ENCODE measurements at regions not wholly inside any gene's neighbourhood (a gene's known extent, or its start where the extent isn't known, plus 50 kb on each side); places are given as distances from the start of the nearest gene placed in this dataset.

- FAIRE-seq: no peak
These were observed 179.7 kb upstream of the RASGEF1B start for GRCh38 chr4:81651243-81651899.

- no peak for FAIRE-seq
These were observed 179.0 kb upstream of the RASGEF1B start for GRCh38 chr4:81650606-81651242.

GRCh38 chr4:81648576-81649275, 177.0 kb upstream of the RASGEF1B start:
- no peak for FAIRE-seq

GRCh38 chr4:81647388-81647787, 175.7 kb upstream of the RASGEF1B start:
- FAIRE-seq: no peak

- FAIRE-seq: no peak
These were observed 170.8 kb upstream of the RASGEF1B start for GRCh38 chr4:81642543-81642942.

GRCh38 chr4:81639248-81639647, 167.5 kb upstream of the RASGEF1B start:
- no peak for FAIRE-seq

- no peak for FAIRE-seq
These were observed 167.0 kb upstream of the RASGEF1B start for GRCh38 chr4:81638698-81639097.

GRCh38 chr4:81635739-81636138, 164.0 kb upstream of the RASGEF1B start:
- FAIRE-seq: peak; percentile 53

- no peak for FAIRE-seq
These were observed 163.3 kb upstream of the RASGEF1B start for GRCh38 chr4:81634766-81635549.

- FAIRE-seq: no peak
These were observed 162.5 kb upstream of the RASGEF1B start for GRCh38 chr4:81634165-81634564.

GRCh38 chr4:81632581-81633299, 161.0 kb upstream of the RASGEF1B start:
- FAIRE-seq: no peak

- FAIRE-seq: no peak
These were observed 160.3 kb upstream of the RASGEF1B start for GRCh38 chr4:81631958-81632441.

- no peak for FAIRE-seq
These were observed 157.7 kb upstream of the RASGEF1B start for GRCh38 chr4:81629366-81629765.

- FAIRE-seq: no peak
These were observed 156.8 kb upstream of the RASGEF1B start for GRCh38 chr4:81628489-81628888.

GRCh38 chr4:81627590-81627989, 155.9 kb upstream of the RASGEF1B start:
- no peak for FAIRE-seq

- no peak for FAIRE-seq
These were observed 155.1 kb upstream of the RASGEF1B start for GRCh38 chr4:81626851-81627250.

- FAIRE-seq: no peak
These were observed 154.0 kb upstream of the RASGEF1B start for GRCh38 chr4:81625422-81626417.

- no peak for FAIRE-seq
These were observed 151.7 kb upstream of the RASGEF1B start for GRCh38 chr4:81623434-81623833.

GRCh38 chr4:81622474-81623184, 150.9 kb upstream of the RASGEF1B start:
- no peak for FAIRE-seq

- no peak for FAIRE-seq
These were observed 150.3 kb upstream of the RASGEF1B start for GRCh38 chr4:81622028-81622427.

All from colon (tissue), 2 donors.